ENCODE measurements at regions not wholly inside any gene's neighbourhood (a gene's known extent, or its start where the extent isn't known, plus 50 kb on each side); places are given as distances from the start of the nearest gene placed in this dataset.

- no peak for TF ChIP-seq CTCF (IDR thresholded peaks at IDR 0.05; ENCODE audit: low read depth, low read length)
- H3K4me3 ChIP-seq (ENCODE audit: low read depth, low read length) = no peak overlapping the region
Observed at GRCh38 chr1:60889709-60890108, 192.7 kb upstream of the NFIA start.

GRCh38 chr1:60888126-60888525, 194.2 kb upstream of the NFIA start:
- no peak for TF ChIP-seq CTCF (IDR thresholded peaks at IDR 0.05; ENCODE audit: low read depth, low read length)

GRCh38 chr1:60886793-60887331, 195.5 kb upstream of the NFIA start:
- H3K4me3 ChIP-seq (ENCODE audit: low read depth, low read length) = no peak overlapping the region
- TF ChIP-seq CTCF (IDR thresholded peaks at IDR 0.05; ENCODE audit: low read depth, low read length) = no peak

More at GRCh38 chr1:60888126-60888525, 194.2 kb upstream of the NFIA start:
- H3K4me3 ChIP-seq (ENCODE audit: low read depth, low read length) = no peak overlapping the region

- no peak for TF ChIP-seq CTCF (IDR thresholded peaks at IDR 0.05; ENCODE audit: low read depth, low read length)
- H3K4me3 ChIP-seq (ENCODE audit: low read depth, low read length) = no peak overlapping the region
Observed at GRCh38 chr1:60886090-60886489, 196.3 kb upstream of the NFIA start.

- no peak for TF ChIP-seq CTCF (IDR thresholded peaks at IDR 0.05; ENCODE audit: low read depth, low read length)
- no peak overlapping the region for H3K4me3 ChIP-seq (ENCODE audit: low read depth, low read length)
Observed at GRCh38 chr1:60880202-60880601, 202.2 kb upstream of the NFIA start.

- no peak for TF ChIP-seq CTCF (IDR thresholded peaks at IDR 0.05; ENCODE audit: low read depth, low read length)
- no peak overlapping the region for H3K4me3 ChIP-seq (ENCODE audit: low read depth, low read length)
Observed at GRCh38 chr1:60878323-60878722, 204.0 kb upstream of the NFIA start.

GRCh38 chr1:60877376-60877775, 205.0 kb upstream of the NFIA start:
- no peak for TF ChIP-seq CTCF (IDR thresholded peaks at IDR 0.05; ENCODE audit: low read depth, low read length)

More at GRCh38 chr1:60877376-60877775, 205.0 kb upstream of the NFIA start:
- H3K4me3 ChIP-seq (ENCODE audit: low read depth, low read length) = no peak overlapping the region
